GM12891 (cell line): ENCODE measurements at regions not wholly inside any gene's neighbourhood (a gene's known extent, or its start where the extent isn't known, plus 50 kb on each side); places are given as distances from the start of the nearest gene placed in this dataset.

Source experiments
- DNase-seq: peaks from one replicate; pipeline ENCODE4 v3.0.0; 2011; ENCODE audit warnings: low spot score; ENCODE audit not compliant: insufficient read length
- FAIRE-seq: peaks from 2 replicates; lab custom pipeline; 2011; peaks lifted over from hg19 to GRCh38; lab: Jason Lieb, UNC
- PAX5 ChIP-seq: IDR thresholded peaks from 2 replicates; pipeline ENCODE4 v1.6.1; 2011; ENCODE audit warnings: low read length, moderate library complexity, mild to moderate bottlenecking; ENCODE audit not compliant: insufficient read depth, severe bottlenecking
- POLR2A ChIP-seq: IDR thresholded peaks from 2 replicates; pipeline ENCODE4 v1.6.1; 2011; ENCODE audit warnings: low read depth, low read length, control low read depth
- POLR2AphosphoS5 ChIP-seq: IDR thresholded peaks from 2 replicates; pipeline ENCODE4 v1.6.1; 2011; ENCODE audit warnings: low read depth, low read length, control low read depth
- POU2F2 ChIP-seq: IDR thresholded peaks from 2 replicates; pipeline ENCODE4 v1.6.1; 2011; ENCODE audit warnings: low read depth, mild to moderate bottlenecking, control low read depth, low read length, moderate library complexity
- SPI1 ChIP-seq: IDR thresholded peaks from 2 replicates; pipeline ENCODE4 v1.6.1; 2011; ENCODE audit warnings: low read depth, low read length, control low read depth
- TAF1 ChIP-seq: IDR thresholded peaks from 2 replicates; pipeline ENCODE4 v1.6.1; 2011; ENCODE audit warnings: low read depth, low read length, control low read depth

DNA sequence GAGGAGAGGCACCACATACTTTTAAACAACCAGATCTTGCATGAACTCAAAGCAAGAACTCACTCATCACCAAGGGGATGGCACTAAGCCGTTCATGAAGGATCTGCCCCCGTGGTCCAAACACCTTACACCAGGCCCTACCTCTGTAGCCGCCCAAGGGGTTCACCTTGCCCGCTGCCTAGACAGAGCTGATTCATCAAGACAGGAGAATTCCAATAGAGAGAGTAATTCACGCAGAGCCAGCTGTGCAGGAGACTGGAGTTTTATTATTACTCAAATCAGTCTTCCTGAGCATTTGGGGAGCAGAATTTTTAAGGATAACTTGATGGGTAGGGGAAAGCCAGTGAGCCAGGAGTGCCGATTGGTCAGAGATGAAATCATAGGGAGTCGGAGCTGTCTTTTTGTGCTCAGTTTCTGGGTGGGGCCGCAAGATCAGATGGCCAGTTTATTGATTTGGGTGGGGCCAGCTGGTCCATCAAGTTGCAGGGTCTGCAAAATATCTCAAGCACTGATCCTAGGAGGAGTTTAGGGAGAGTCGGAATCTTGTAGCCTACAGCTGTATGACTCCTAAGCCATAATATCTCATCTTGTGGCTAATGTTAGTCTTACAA lies 364.7 kb downstream of the PCDH7 start:
- TF ChIP-seq PAX5 (no peak), POLR2AphosphoS5 (no peak), POLR2A (no peak), TAF1 (no peak), SPI1 (no peak), POU2F2 (no peak)
- DNase-seq (no peak), FAIRE-seq (no peak)

DNA sequence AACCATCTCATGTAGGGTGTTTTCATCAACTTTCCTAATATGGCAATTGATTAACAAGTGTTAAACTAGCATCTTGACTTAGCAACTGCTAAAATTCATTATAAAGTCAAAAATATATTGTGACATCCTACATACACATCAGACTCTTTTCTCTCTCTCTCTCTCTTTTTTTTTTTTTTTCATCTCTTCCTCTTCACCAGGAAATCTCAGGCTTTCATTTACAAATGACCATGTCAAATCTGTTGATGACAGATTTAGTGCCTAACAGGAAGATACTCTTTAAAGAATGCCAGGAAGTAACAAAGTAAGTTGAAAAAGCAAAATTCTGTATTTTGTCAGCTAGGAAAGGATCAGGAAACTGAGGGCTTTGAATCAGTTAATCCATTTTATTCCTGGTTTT lies 365.5 kb downstream of the PCDH7 start:
- FAIRE-seq: no peak
- no peak for TF ChIP-seq TAF1

DNA sequence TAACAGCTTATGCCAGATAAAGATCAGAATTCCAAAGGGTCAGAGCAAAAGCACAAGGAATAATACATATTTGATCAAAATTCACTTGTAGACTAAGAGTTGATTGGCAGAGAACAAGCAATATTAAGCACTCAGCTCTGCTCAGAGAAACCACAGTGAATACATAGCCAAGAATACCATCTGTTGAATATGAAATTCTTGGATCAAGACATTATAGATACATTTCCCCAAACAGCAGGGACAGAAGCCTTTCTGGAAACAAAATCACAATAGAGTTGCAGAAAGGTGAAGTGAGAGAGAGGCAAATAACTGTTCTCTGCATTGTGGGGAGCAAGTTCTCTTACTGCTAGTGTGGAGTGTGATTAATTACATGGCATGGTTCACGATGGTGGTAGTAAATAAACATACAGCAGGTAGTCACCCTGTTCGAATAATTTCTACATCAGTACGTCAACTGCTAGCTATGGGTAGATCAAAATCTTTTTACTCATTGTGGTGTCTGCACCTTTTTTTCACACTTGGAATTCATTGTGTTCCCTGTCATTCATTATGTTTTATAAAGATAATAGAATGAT lies 366.7 kb downstream of the PCDH7 start:
- FAIRE-seq (no peak), DNase-seq (no peak)
- TF ChIP-seq SPI1 (no peak), PAX5 (no peak), POU2F2 (no peak), POLR2AphosphoS5 (no peak), POLR2A (no peak), TAF1 (no peak)

More for the DNA sequence above, 365.5 kb downstream of the PCDH7 start:
- DNase-seq: no peak

DNA sequence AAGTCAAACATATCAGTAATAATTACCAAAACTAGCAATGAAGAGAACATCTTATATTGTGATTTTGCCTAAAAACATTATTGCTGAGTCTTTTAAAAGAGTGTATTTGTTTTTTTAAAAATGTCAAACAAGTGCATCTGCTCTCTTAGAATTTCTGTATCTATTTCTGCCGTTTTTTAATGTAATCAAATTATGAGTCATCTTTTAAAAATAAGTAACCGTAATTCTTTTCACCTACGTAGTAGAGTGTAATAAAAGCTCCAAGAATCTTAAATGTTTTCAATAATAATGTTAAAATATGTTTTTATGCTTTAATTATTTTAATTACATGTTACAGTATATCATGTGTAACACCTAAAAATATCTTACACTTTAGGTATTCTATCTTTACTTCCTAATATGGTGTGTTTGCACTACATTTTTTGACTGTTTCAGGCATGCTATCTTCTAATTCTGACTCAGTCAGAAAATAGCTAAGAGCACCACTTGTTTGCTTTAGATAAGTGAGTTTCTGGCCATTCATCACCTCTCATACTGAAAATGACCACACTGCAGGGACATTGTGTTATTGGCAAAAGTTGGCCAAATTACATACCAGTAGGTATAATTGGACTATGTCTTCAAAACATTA lies 368.5 kb downstream of the PCDH7 start:
- TF ChIP-seq TAF1 (no peak), POU2F2 (no peak)
- DNase-seq (no peak), FAIRE-seq (no peak)

- no peak for DNase-seq
- no peak for FAIRE-seq
- TF ChIP-seq PAX5 (no peak), TAF1 (no peak)
Measured at GRCh38 chr4:31089815-31090214, 369.6 kb downstream of the PCDH7 start.

GRCh38 chr4:31094474-31094873 lies 374.3 kb downstream of the PCDH7 start:
- TF ChIP-seq POLR2AphosphoS5 (no peak), POU2F2 (no peak), POLR2A (no peak), SPI1 (no peak), PAX5 (no peak), TAF1 (no peak)
- DNase-seq: no peak
- no peak for FAIRE-seq

- FAIRE-seq: no peak
- TF ChIP-seq SPI1 (no peak), TAF1 (no peak), POU2F2 (no peak), POLR2A (no peak), PAX5 (no peak), POLR2AphosphoS5 (no peak)
- DNase-seq: no peak
Measured at GRCh38 chr4:31097999-31098398, 377.8 kb downstream of the PCDH7 start.

GRCh38 chr4:31100536-31100935 lies 380.4 kb downstream of the PCDH7 start:
- FAIRE-seq (no peak), DNase-seq (no peak)
- TF ChIP-seq POLR2AphosphoS5 (no peak), SPI1 (no peak), POLR2A (no peak), PAX5 (no peak), TAF1 (no peak), POU2F2 (no peak)

DNA sequence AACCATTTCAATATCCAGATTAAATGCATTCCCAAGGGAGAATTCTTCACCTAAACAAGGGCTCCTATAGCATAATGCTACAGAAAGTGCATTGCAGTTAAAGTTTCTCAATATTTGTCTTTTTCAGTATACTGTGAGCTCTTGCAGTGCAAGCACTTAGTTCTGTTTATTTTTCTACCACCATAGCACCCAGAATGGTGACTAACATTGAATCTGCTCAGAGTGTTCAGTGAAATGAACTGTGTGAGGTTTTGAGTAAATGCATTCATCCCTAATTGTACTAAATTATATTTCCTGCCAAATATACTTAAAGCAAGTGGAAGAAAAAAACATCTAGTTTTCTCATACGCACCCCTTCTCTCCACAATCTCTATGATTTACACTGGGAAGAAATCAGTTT lies 383.9 kb downstream of the PCDH7 start:
- FAIRE-seq (no peak), DNase-seq (no peak)
- TF ChIP-seq POU2F2 (no peak), SPI1 (no peak), POLR2AphosphoS5 (no peak), POLR2A (no peak), PAX5 (no peak), TAF1 (no peak)

- TF ChIP-seq SPI1 (no peak), POLR2A (no peak), POLR2AphosphoS5 (no peak), PAX5 (no peak), TAF1 (no peak), POU2F2 (no peak)
- FAIRE-seq (no peak), DNase-seq (no peak)
Measured at GRCh38 chr4:31104577-31104976, 384.4 kb downstream of the PCDH7 start.
